HK-2 (cell line): ENCODE measurements at regions not wholly inside any gene's neighbourhood (a gene's known extent, or its start where the extent isn't known, plus 50 kb on each side); places are given as distances from the start of the nearest gene placed in this dataset.
"Not testable (repeated sequence)": the region's sequence is repeated elsewhere in the genome, so short reads cannot be mapped to it uniquely, and the experiment has no call there.

ENCODE experiments used
- DNase-seq: peaks from one replicate; pipeline ENCODE4 v3.0.0-alpha.2; 2018; ENCODE audit not compliant: unreplicated experiment

- DNase-seq, result no peak
Observed at GRCh38 chr1:239112101-239112935, 274.1 kb upstream of the CHRM3 start.

- DNase-seq, result no peak
Observed at GRCh38 chr1:239107676-239108075, 278.7 kb upstream of the CHRM3 start.

- not testable (repeated sequence) for DNase-seq
Observed at GRCh38 chr1:239106689-239107088, 279.7 kb upstream of the CHRM3 start.

GRCh38 chr1:239098400-239099037, 287.8 kb upstream of the CHRM3 start:
- no peak for DNase-seq

GRCh38 chr1:239091537-239091936, 294.8 kb upstream of the CHRM3 start:
- no peak for DNase-seq

- DNase-seq, result no peak
Observed at GRCh38 chr1:239084459-239085080, 301.8 kb upstream of the CHRM3 start.

GRCh38 chr1:239081947-239082346, 304.4 kb upstream of the CHRM3 start:
- not testable (repeated sequence) for DNase-seq

- no peak for DNase-seq
Observed at GRCh38 chr1:239067480-239067879, 318.9 kb upstream of the CHRM3 start.

- no peak for DNase-seq
Observed at GRCh38 chr1:239067058-239067457, 319.3 kb upstream of the CHRM3 start.

- no peak for DNase-seq
Observed at GRCh38 chr1:239061770-239062169, 324.6 kb upstream of the CHRM3 start.

- no peak for DNase-seq
Observed at GRCh38 chr1:239058190-239058589, 328.2 kb upstream of the CHRM3 start.

GRCh38 chr1:239056940-239057339, 329.4 kb upstream of the CHRM3 start:
- no peak for DNase-seq

GRCh38 chr1:239053279-239053678, 333.1 kb upstream of the CHRM3 start:
- no peak for DNase-seq

GRCh38 chr1:239049571-239049970, 336.8 kb upstream of the CHRM3 start:
- DNase-seq, result no peak

GRCh38 chr1:239044829-239045228, 341.5 kb upstream of the CHRM3 start:
- no peak for DNase-seq

GRCh38 chr1:239040523-239040922, 345.8 kb upstream of the CHRM3 start:
- DNase-seq, result no peak

- no peak for DNase-seq
Observed at GRCh38 chr1:239031310-239031709, 355.1 kb upstream of the CHRM3 start.

- DNase-seq, result no peak
Observed at GRCh38 chr1:239025997-239026694, 360.2 kb upstream of the CHRM3 start.

GRCh38 chr1:239025223-239025622, 361.1 kb upstream of the CHRM3 start:
- no peak for DNase-seq

- DNase-seq, result no peak
Observed at GRCh38 chr1:239023732-239024360, 362.5 kb upstream of the CHRM3 start.

GRCh38 chr1:239016337-239016736, 370.0 kb upstream of the CHRM3 start:
- no peak for DNase-seq

- no peak for DNase-seq
Observed at GRCh38 chr1:239011382-239011781, 375.0 kb upstream of the CHRM3 start.
